ENCODE measurements at regions not wholly inside any gene's neighbourhood (a gene's known extent, or its start where the extent isn't known, plus 50 kb on each side); places are given as distances from the start of the nearest gene placed in this dataset.
A peak's percentile ranks its signal among the peaks of the same experiment; 100 is the strongest.

DNA sequence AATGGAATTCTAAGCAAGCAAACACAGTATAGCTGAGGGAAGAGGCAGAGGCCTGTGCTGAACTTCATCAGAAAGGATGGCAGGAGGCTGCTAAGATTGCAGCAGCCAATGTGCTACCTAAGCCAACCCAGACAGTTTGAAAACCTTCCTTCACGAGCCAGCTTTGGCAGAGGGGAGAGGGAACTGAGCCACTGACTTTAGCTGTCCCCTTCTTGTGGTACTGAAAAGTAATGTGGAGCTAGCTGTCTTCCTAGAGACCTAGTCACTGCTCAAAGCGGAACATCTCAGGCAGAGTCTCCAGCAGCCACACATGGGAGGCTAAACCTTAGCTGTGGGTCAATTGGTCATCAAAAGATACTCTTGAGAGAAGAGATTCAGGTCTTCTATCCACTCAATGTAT lies 419.0 kb downstream of the FBXO15 start:
- peak; percentile 20 for DNase-seq

DNA sequence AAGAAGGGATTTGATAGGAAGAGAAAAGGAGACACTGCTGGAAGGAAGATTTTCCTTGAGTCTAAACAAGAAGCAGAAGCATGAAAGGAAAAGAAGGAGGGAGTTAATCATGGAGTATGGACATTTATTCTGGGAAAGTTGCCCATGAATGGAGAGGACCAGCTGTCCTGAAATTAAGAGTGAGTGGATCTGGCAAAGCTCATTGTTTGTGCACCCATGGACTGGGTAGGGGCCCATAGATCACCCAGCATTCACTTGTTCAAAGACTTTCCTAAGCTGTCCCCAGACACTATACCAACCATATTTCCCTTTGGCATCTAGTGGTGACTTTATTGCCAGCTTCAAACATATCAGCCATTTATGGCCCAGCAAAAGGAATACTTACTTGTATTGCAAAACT lies 422.7 kb downstream of the FBXO15 start:
- no peak for DNase-seq

DNA sequence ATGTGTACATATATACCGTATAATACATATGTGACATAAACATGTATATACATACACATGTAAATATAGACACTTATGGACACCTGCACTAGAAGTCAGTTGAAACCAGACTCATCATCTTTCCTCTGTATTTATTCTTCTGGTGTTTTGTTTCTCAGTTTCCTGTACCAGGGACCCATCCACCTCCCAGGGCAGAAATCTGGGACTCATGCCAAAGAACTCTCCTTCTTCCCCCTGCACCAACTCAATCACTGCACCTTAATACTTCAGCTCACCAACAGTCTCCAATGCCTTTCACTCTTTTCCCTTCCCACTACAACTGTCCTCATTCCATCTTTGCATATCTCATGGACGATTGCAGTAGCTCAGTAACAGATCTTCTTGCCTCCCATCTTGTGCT lies 428.0 kb downstream of the FBXO15 start:
- no peak for DNase-seq

DNA sequence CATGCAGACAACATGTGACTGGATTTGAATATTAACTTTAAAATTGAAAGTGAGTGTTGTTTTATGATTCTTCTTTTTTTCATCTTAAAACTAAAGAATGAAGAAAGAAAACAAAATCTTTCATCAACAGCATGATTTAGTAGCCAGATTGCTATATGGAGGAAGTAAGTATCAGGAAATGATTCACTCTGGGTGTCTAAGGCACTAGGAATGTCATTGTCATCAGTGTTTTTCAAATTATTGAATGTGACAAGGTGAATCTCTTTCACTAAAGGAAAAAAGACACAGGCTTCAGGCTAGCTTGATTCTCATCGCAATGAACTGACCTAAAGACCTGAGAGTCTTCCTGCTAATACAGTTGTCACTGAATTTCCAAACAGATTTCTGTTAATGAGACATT lies 430.1 kb downstream of the FBXO15 start:
- DNase-seq, result peak; percentile 78

DNA sequence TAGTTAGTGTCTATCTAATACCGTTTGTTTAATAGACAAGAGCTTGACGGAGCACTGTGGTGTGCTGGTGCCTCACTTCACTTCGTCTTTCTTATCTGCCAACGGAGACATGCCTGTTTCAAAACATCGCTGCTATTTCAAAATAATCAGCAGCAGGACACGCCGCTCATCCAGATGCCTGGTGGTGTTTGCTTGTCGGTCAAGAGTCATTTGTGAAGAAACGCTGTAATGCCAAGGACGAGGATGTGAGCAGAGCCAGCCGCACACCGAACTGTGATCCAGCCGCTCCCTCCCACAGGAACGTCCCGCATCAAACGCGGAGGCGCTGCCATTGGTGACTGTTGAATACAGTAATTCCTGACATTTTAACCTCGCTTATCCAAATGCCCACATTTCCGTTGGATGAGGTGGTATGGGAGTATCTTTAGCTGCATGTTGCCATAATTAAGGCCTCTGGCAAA lies 432.4 kb downstream of the FBXO15 start:
- peak; percentile 31 for DNase-seq

DNA sequence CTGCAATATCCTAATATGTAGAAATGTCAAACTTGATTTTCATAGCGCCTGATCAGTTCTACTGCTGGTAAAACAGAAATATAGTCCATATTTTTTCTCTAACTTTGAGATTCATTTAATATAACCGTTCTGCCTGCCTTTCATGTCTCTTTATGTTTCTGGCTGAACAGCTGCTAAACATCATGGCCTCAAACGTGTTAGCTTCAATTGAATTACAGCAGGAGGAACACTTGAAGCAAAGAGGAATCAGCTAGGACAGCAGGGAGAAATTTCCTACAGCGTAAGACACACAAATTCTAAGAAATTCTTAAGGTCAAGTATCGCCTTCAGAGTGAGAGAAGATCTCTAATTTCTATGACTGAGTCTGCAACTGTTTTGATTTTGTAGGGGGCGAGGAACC lies 433.2 kb downstream of the FBXO15 start:
- DNase-seq, result no peak

DNA sequence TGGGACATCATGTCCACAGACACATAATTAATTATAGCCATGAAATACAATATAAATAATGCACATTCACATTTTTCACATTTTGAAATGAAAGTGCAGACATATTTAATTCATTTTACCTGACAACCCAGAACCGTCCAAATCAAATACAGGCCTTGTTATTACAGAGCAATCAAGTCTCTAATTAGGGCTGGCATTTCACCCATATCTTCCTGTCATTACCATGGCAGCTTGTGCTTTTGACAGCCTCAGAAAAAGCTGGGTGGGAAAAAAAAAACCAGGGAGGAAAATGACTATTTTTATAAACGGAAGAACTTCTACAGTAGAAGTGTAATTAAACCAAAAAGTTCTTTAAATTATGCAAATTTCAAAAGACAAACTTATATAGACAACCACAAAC lies 436.4 kb downstream of the FBXO15 start:
- DNase-seq, result no peak

DNA sequence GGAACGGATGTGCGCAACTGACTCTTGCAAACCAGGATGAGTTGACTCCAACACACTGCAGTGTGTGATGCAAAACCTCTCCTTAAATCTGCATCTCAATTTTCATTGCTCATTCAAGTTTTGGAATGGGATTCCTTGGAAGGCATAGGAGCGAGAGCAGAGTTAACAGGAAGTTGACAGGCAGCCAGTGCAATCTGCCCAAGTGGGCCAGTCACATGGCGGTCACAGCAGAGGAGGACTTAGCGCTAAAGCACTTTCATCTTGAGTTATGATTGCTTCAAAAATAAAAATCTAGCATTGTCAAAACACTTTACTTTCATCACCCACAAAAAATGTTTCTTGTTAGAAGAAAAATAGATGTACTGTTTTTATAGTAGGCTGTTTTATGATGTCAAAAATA lies 439.0 kb downstream of the FBXO15 start:
- DNase-seq, result peak; percentile 67

DNA sequence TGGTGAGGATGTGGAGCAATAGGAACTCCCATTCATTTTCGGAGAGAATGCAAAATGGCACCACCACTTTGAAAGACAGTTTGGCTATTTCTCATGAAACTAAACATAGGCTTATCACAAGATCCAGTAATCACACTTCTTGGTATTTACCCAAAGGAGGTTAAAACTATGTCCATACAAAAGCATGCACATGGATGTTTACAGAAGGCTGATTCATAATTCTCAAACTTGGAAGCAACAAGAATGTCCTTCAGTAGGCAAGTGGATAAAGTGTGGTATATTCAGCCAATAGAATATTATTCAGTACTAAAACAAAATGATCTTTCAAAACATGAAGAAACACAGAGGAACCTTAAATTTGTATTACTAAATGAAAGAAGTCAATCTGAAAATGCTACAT lies 440.6 kb downstream of the FBXO15 start:
- DNase-seq, result peak; percentile 62

DNA sequence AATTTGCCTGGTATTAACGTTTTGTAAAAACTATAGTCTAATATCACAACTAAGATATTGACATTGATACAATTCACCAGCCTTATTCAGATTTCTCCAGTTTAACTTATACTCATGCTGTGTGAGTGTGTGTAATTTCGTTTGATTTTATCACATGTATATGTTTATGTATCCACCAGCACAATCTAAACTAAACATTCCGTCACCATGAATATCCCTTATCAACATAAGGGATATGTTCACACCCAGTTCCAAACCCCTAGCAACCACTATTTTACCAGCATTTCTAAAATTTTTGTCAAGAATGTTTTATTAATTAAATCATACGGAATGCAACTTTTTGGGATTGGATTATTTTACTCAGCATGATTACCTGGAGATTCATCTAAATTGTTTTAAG lies 450.3 kb downstream of the FBXO15 start:
- peak; percentile 31 for DNase-seq

DNA sequence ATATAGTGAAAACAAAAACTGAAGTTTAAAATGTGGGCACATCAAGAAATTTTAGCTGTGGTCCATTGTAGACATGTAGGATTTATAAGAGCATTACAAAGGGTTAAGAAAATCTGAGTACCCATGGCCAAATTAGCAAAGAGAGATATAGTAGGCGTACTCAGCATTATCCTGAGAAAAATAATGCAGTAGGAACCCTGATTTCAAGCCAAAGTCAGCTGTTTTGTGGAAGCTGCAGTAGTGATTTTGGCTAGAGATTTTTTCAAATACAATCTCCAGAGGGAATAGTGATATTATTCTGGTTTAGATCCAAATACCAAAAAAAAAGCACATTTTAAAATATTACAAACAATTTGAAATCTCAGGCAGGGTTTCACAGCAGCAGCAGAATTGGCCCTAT lies 450.9 kb downstream of the FBXO15 start:
- no peak for DNase-seq

DNA sequence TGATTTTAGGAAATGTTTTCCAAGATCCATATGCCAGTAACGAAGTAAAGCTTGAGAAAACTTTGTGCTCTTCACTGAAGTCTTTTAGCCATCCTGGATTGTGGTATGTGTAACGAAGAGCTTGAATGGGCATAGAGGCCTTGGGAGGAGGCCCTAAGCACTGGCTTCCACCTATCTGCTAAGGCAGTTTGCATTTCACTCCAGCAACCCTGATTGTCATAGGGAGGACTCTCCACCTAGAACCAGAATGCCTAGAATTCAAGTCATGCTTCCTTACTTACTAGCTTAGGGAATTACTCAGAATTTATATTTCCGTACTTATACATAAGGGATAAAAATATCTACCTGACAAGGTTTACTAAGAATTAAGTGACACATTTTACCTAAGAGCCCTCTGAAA lies 451.5 kb downstream of the FBXO15 start:
- DNase-seq, result no peak

DNA sequence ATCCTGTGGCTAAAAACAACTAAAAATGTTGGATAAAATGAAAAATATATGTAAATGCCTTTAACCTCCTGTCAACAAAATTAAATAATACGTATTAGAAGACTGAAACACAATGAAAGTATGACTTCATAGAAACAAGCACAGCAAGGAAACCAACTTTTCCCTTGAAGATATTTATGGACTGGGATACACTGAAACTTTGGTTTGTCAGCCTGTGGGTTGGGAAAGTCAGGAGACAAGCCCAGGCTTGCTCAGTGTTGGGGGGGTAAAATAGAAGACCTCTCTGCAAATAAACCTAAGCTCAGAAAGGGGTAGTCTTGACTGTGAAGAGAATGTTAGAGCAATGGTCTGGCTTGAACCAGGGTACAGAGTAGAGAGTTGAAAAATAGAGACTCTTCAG lies 454.5 kb downstream of the FBXO15 start:
- no peak for DNase-seq

DNA sequence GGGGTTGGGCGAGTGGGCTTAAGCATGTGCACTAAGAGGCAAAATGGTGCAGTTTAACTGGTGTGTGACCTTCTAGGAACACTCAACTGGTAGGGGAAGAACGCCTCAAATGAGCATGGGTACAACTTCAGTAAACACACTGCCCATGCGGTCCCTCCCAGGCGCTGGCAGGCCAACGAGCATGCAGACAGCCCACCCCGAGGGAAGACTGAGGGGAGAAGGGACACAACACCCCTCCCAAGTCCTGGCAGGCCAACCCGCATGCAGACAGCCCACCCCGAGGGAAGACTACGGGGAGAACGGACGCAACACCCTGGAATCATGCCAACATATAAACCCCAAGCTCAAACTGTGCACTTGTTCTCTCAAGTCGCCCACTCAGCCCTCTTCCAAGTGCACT lies 456.0 kb downstream of the FBXO15 start:
- no peak for DNase-seq

DNA sequence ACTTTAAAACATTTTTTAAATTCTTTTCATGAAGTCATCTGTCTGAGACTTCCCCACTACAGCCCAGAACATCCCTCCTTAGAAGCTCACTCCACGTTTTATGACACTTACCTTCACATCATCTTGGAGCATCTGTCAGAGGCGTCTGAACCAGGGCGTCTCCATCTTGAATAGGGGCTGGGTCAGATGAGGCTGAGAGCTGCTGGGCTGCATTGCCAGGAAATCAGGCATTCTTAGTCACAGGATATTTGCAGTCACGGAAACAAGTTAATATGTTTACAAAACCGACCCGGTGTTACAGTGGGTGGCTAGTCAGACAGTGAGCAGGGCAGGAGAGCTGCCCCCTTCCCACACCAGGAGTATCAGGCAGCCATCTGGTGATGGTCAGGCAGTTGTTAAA lies 456.5 kb downstream of the FBXO15 start:
- peak; percentile 71 for DNase-seq

DNA sequence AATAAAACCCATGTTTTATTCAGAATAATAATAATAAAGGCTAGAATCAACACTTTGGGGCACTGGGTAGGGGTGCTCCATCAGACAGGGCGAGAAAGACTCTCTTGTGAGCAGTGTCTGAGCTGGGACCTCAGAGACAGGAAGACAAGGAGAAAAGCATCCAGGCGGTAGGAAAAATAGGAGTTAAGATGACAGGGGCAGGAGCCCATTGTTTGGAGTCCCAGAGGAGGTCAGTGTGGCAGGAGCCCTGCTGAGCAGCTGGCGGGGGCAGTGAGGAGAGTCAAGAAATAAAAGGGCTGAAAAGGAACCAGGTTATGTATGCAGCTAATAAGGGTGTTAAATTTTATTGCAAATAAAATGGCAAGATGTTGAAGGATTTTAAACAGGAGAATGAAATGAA lies 457.4 kb downstream of the FBXO15 start:
- no peak for DNase-seq

DNA sequence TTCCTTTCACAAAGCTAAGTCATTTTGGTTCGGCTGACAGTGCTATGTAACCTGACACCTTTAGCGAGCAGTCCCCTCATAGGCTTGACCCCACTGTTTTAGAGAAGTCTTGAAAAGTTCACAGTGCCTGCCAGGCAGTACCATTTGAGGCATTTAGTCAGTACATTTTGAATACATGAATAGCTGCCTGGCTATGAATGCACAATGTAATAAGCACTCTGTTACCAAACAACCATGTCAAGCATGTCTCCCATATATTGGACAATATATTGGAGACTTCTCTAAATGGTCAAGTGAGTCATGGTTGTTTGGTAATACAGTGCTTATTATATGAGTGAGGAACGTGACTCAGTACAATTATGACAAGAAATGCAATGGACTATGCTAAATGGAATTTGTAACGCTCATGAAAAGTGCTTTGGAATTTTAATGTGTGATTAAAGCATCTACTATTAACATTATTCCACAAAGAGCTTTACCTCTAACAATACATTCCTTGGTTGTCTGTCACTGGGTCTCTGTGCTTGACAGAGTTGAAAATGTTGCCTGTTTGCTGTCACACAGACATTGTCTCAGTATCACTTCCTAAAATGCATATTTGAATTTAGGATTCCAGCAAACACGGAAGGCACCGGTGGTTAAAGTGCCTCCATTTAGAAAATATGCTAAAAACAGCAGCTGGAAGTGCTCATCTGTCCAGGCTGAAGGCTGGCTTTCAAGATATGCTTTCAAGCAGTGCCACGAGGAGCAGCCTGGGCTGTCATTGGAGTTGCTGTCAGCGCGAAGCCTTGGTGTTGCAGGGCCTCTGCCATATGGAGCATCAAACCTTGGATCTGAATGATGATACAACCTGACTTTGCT lies 458.6 kb downstream of the FBXO15 start:
- DNase-seq, result peak; percentile 94

DNA sequence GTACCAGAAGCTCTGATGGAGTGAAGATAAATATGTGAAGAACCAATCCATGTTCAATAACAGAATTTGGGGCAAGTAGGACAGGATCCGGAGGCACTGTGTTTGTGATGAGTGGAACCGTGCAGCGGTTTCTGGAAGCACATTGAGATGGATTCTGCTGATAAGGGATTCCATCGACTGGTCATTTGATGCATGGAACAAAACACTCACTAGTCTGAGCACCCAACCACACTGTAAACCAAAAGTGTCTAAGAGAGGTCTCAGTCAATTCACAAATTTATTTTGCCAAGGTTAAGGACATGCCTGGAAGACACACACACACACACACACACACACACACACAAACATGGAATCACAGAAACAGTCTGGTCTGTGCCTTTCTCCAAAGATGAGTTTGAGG lies 459.5 kb downstream of the FBXO15 start:
- DNase-seq, result no peak

DNA sequence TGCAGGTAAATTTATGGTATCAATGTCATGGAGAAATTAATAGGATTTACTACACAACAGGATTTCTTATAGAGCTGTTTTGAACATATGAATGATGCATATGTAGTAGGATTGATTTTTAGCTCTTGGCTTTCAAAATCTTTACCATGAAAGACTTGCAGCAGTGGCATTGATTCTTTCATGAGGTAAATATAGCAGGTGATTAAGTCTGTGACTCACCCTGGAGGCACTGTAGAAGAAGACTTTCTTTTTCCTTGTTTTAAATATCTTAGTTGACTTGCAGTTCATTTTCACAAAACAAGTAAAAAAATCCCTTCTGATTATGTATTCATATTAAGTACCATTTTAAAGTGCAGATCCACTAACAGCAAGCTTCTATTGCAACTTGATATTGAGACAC lies 463.0 kb downstream of the FBXO15 start:
- DNase-seq, result no peak

DNA sequence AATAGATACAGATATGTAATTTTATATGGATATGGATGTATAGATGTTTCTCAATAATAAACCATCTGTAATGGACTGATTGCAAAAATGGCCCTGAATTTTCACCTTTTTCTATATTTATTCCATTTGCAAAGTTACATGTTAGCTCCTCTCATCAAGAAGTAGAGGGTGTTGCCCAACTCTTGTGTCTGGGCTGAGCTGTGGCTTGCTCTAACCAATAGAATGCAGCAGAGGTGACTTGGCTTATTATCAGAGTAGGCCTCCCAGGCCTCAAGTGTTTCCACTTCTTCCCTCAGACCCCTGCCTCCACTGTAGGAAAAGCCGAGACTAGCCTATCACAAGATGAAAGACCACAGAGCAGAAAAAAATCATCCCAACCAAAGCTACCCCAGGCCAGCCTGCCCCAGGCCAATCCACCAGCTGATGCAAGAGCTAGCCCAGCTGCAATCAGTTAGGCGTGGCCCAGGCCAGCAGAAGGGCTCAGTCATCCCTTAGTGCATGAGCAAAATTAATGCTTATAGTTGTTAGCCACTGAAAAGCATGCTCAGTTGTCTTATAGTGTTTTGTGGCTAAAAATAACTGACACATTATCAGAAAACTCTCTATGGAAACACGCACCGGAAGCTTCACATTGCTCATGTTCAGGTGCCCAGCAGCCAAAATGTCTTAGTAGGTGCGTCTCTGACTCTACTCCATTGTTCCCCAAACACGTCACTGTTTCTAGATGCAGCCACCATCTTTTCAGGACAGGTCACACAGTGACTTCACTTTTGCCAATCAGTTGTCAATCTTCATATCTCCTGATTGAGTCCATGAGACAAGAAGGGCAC lies 464.0 kb downstream of the FBXO15 start:
- DNase-seq, result peak; percentile 27

DNA sequence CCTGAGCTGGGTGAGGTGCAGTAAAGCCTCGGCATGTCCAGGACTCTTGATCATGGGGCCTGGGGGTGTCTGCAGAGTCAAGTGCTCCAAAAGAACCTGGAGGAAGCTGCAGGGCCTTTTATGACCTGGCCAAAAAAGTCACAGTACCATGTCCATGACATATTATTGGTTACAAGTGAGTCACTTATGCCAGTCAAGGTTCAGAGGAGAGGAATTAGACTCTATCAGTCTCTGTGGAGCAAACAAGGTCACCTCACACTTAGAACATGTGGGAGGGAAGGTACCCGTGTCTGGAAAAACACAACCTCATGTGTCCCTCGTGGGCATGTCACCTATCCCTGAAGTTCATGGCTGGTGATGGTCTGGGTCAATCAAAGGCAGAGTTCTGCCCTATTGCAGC lies 465.7 kb downstream of the FBXO15 start:
- no peak for DNase-seq

DNA sequence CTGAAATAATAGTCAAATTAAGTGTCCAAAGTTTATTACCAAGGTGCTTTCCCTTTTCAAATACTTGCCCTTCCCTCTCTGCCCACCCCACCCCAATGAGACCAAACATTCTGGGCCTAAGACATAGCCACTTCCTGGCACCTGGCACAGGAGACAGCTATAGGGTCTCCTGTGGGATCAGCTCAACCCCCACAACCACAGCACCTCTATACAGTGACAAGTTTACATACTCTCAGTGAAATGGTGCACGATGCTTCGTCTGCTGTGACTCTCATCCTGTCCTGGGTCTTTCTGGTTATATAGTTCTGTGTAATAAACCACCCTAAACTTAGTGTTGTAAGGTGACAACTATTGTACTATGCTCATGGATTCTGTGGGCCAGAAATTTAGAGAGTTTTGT lies 466.2 kb downstream of the FBXO15 start:
- DNase-seq, result no peak

DNA sequence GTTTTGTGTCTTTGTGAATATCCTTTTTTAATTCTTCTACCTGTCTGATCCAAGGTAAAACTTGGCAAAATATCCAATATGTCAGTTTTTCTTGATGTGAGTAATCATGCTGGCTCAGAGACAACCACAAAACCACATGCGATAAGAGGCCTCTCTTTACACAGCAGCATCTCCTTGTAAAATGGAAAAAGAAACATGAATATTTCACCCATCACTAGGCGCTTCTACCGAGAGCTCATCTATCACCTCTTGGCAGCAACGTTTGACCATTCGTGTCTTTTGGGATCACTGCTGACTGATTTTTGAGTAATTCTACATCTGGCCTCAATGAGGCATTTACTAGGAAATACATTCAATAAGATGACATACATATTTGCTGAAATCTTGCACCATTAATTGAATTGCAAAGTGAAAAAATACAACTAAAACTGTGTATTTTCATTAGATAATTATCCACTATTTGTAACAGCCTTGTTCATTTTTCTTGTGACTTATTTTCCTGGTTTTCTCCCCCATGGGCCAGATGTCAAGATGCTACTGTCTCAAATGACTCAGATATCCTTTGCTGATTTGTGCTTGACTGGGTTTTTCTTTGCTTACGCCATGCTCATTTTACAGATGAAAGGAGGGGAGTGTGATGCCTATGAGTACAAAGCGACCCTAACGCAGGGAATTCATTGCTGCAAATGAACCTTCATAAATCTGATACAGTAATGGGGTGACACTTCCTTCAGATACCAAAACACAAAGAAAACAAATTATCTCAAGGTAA lies 467.5 kb downstream of the FBXO15 start:
- DNase-seq, result no peak

Measured in fibroblast of skin of back (primary cell).